WTC11 (cell line): ENCODE measurements at regions not wholly inside any gene's neighbourhood (a gene's known extent, or its start where the extent isn't known, plus 50 kb on each side); places are given as distances from the start of the nearest gene placed in this dataset.

ENCODE experiments used
- ATAC-seq: fragments of 200-7000 bp; cut with Tn5 transposase; 2 replicates; pipeline ENCODE4 v1.10.0; 2021; ENCODE audit warnings: mild to moderate bottlenecking, moderate library complexity
- CTCF ChIA-PET: fragments of 300-600 bp; sonication (Branson Sonifier 250); formaldehyde crosslinking; loops from one replicate; lab custom pipeline; 2021; ENCODE audit warnings: antibody characterized with exemption; lab: Charles Lee
- POLR2A ChIA-PET: fragments of 350-600 bp; sonication (Branson Sonifier 250); formaldehyde crosslinking; loops from one replicate; lab custom pipeline; 2021; ENCODE audit warnings: antibody characterized with exemption; lab: Charles Lee
- DNase-seq: peaks from one replicate; pipeline ENCODE4 v3.0.0; 2021; ENCODE audit warnings: low spot score
- H3K27ac Mint-ChIP-seq: 2 replicates; pipeline ENCODE4 v1.8.0; 2021; ENCODE audit warnings: mixed read lengths
- H3K27me3 Mint-ChIP-seq: 2 replicates; pipeline ENCODE4 v1.8.0; 2021; ENCODE audit warnings: low read depth, mild to moderate bottlenecking, moderate library complexity, mixed read lengths
- H3K36me3 Mint-ChIP-seq: 2 replicates; pipeline ENCODE4 v1.8.0; 2021; ENCODE audit warnings: mixed read lengths
- H3K4me1 Mint-ChIP-seq: 2 replicates; pipeline ENCODE4 v1.8.0; 2022; ENCODE audit warnings: mixed read lengths
- H3K4me3 Mint-ChIP-seq: 2 replicates; pipeline ENCODE4 v1.8.0; 2021; ENCODE audit warnings: mild to moderate bottlenecking, moderate library complexity, mixed read lengths
- H3K9me3 Mint-ChIP-seq: 2 replicates; pipeline ENCODE4 v1.8.0; 2021; ENCODE audit warnings: mixed read lengths
- ARID4B ChIP-seq: sonication (generic); formaldehyde crosslinking; IDR thresholded peaks from 2 replicates; pipeline ENCODE4 v1.8.0; 2023; ENCODE audit warnings: missing genetic modification reagents, mild to moderate bottlenecking, borderline replicate concordance
- ATF6 ChIP-seq: sonication (generic); formaldehyde crosslinking; IDR thresholded peaks from 2 replicates; pipeline ENCODE4 v1.8.1; 2023; ENCODE audit warnings: mild to moderate bottlenecking, missing genetic modification reagents
- E2F1 ChIP-seq: sonication (generic); formaldehyde crosslinking; IDR thresholded peaks from 2 replicates; pipeline ENCODE4 v1.8.0; 2022; ENCODE audit warnings: mild to moderate bottlenecking, missing genetic modification reagents
- E2F4 ChIP-seq: sonication (generic); formaldehyde crosslinking; IDR thresholded peaks from 2 replicates; pipeline ENCODE4 v1.8.1; 2022; ENCODE audit warnings: low read depth, mild to moderate bottlenecking, moderate library complexity, missing genetic modification reagents, borderline replicate concordance
- FOXP1 ChIP-seq: sonication (generic); formaldehyde crosslinking; IDR thresholded peaks from 2 replicates; pipeline ENCODE4 v1.8.0; 2022; ENCODE audit warnings: missing genetic modification reagents, mild to moderate bottlenecking, moderate library complexity, borderline replicate concordance
- GABPB1 ChIP-seq: sonication (generic); formaldehyde crosslinking; IDR thresholded peaks from 2 replicates; pipeline ENCODE4 v1.8.1; 2023; ENCODE audit warnings: mild to moderate bottlenecking, missing genetic modification reagents
- GRHL2 ChIP-seq: fragments of 250-450 bp; sonication (Bioruptor Pico); IDR thresholded peaks from 2 replicates; pipeline ENCODE4 v1.8.0; 2022; ENCODE audit warnings: mild to moderate bottlenecking, moderate library complexity; ENCODE audit not compliant: insufficient replicate concordance, severe bottlenecking
- HMGA2 ChIP-seq: fragments of 250-450 bp; sonication (Bioruptor Pico); IDR thresholded peaks from 2 replicates; pipeline ENCODE4 v1.4.0; 2021; ENCODE audit warnings: mild to moderate bottlenecking, moderate library complexity
- MXD4 ChIP-seq: fragments of 250-450 bp; sonication (Bioruptor Pico); IDR thresholded peaks from 2 replicates; pipeline ENCODE4 v1.8.0; 2021; ENCODE audit warnings: mild to moderate bottlenecking, moderate library complexity, borderline replicate concordance
- NFATC4 ChIP-seq: fragments of 250-450 bp; sonication (Bioruptor Pico); IDR thresholded peaks from 2 replicates; pipeline ENCODE4 v1.9.0; 2021; ENCODE audit warnings: mild to moderate bottlenecking
- NFE2L1 ChIP-seq: sonication (generic); formaldehyde crosslinking; IDR thresholded peaks from 2 replicates; pipeline ENCODE4 v1.8.1; 2023; ENCODE audit warnings: missing genetic modification reagents
- NFYB ChIP-seq: sonication (generic); formaldehyde crosslinking; conservative IDR thresholded peaks from 2 replicates; pipeline ENCODE4 v1.8.0; 2022; ENCODE audit warnings: low read depth, missing genetic modification reagents
- NR1H2 ChIP-seq: sonication (generic); formaldehyde crosslinking; IDR thresholded peaks from 2 replicates; pipeline ENCODE4 v1.9.0; 2021; ENCODE audit warnings: mild to moderate bottlenecking, moderate library complexity, missing genetic modification reagents
- NR2C2 ChIP-seq: sonication (generic); formaldehyde crosslinking; IDR thresholded peaks from 2 replicates; pipeline ENCODE4 v1.8.0; 2022; ENCODE audit warnings: mild to moderate bottlenecking, missing genetic modification reagents
- TP53 ChIP-seq: sonication (generic); formaldehyde crosslinking; IDR thresholded peaks from 2 replicates; pipeline ENCODE4 v1.8.1; 2023; ENCODE audit warnings: mild to moderate bottlenecking, missing genetic modification reagents
- ZNF219 ChIP-seq: sonication (generic); formaldehyde crosslinking; IDR thresholded peaks from 2 replicates; pipeline ENCODE4 v1.8.0; 2023; ENCODE audit warnings: missing genetic modification reagents, mild to moderate bottlenecking, borderline replicate concordance
- ZNF423 ChIP-seq: fragments of 250-450 bp; sonication (Bioruptor Pico); IDR thresholded peaks from 2 replicates; pipeline ENCODE4 v2.1.2; 2022; ENCODE audit warnings: mild to moderate bottlenecking, moderate library complexity
- ZNF425 ChIP-seq: fragments of 250-450 bp; sonication (Bioruptor Pico); conservative IDR thresholded peaks from 2 replicates; pipeline ENCODE4 v1.9.0; 2021; ENCODE audit warnings: mild to moderate bottlenecking
- ZNF532 ChIP-seq: fragments of 250-450 bp; sonication (Bioruptor Pico); IDR thresholded peaks from 2 replicates; pipeline ENCODE4 v1.9.0; 2021; ENCODE audit warnings: mild to moderate bottlenecking, borderline replicate concordance

GRCh38 chr7:41010418-41010817, 692.5 kb downstream of the INHBA start:
- POLR2A ChIA-PET: no interaction called here
- Mint-ChIP-seq H3K4me3 (no peak overlapping the region), H3K4me1 (peaks cover 2% of the 10 kb centered on the region; the same call in 1 of the 2 replicates), H3K9me3 (peaks cover 15% of the 10 kb centered on the region), H3K36me3 (no peaks in the 10 kb centered on the region), H3K27ac (no peak overlapping the region), H3K27me3 (no peaks in the 10 kb centered on the region; the same call in 1 of the 2 replicates)
- ATAC-seq (no peak), DNase-seq (no peak)
- TF ChIP-seq NR2C2 (CRISPR knock-in tag): no peak
- no peak for TF ChIP-seq GABPB1 (CRISPR knock-in tag)
- TF ChIP-seq ZNF423 (CRISPR knock-in tag): no peak
- TF ChIP-seq NR1H2 (CRISPR knock-in tag): no peak
- TF ChIP-seq GRHL2 (CRISPR knock-in tag): no peak
- TF ChIP-seq NFE2L1 (CRISPR knock-in tag): no peak
- TF ChIP-seq ZNF425: no peak
- no peak for TF ChIP-seq ARID4B (CRISPR knock-in tag)
- no peak for TF ChIP-seq ZNF219 (CRISPR knock-in tag)
- TF ChIP-seq NFYB: no peak
- TF ChIP-seq E2F4 (CRISPR knock-in tag): no peak
- TF ChIP-seq ATF6: no peak
- TF ChIP-seq HMGA2 (CRISPR knock-in tag): no peak
- no peak for TF ChIP-seq TP53
- CTCF ChIA-PET: no interaction called here

- POLR2A ChIA-PET: no interaction called here
- H3K27ac Mint-ChIP-seq: no peak overlapping the region
- no peak for ATAC-seq
- DNase-seq: no peak
- CTCF ChIA-PET: interaction anchor here (0.6 to 0.7 kb wide), 2 partner anchors 28 to 595 kb away, joined by 3 to 7 read pairs; no protein-coding TSS in a partner anchor
- H3K4me1 Mint-ChIP-seq: peaks cover 11% of the 10 kb centered on the region; the same call in 1 of the 2 replicates
- H3K27me3 Mint-ChIP-seq: no peaks in the 10 kb centered on the region; the same call in 1 of the 2 replicates
- no peak overlapping the region for H3K4me3 Mint-ChIP-seq
- H3K9me3 Mint-ChIP-seq: peaks cover 15% of the 10 kb centered on the region
- H3K36me3 Mint-ChIP-seq: no peaks in the 10 kb centered on the region
- TF ChIP-seq FOXP1 (CRISPR knock-in tag) (no peak), E2F1 (no peak), E2F4 (CRISPR knock-in tag) (no peak), MXD4 (CRISPR knock-in tag) (no peak), NFATC4 (CRISPR knock-in tag) (no peak), ZNF532 (CRISPR knock-in tag) (no peak)
Observed at GRCh38 chr7:41007811-41008210, 695.1 kb downstream of the INHBA start.
